NCI-H128 (cell line): ENCODE measurements at regions not wholly inside any gene's neighbourhood (a gene's known extent, or its start where the extent isn't known, plus 50 kb on each side); places are given as distances from the start of the nearest gene placed in this dataset.

Experiments used
- DNase-seq: peaks from one replicate; lab custom pipeline; 2025; ENCODE audit not compliant: unreplicated experiment; lab: John Stamatoyannopoulos, UW

- DNase-seq: no peak
Observed at GRCh38 chr4:24248674-24249630, 335.4 kb downstream of the DHX15 start.

DNA sequence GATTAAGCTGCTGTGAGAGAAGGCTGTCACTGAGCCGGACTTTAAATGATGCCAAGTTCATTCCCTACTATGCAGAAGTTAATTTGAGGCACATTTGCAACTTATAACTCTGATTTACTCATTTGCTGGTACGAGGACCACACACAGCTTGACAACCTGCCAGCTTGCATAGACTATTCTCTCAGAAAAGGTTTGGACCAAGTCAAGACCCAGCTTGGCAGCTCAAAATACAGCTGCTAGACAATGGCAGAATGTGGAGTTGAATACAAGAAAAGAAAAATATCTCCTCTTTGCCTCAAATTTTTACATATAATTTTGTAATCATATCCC lies 338.9 kb downstream of the DHX15 start:
- DNase-seq: no peak

DNA sequence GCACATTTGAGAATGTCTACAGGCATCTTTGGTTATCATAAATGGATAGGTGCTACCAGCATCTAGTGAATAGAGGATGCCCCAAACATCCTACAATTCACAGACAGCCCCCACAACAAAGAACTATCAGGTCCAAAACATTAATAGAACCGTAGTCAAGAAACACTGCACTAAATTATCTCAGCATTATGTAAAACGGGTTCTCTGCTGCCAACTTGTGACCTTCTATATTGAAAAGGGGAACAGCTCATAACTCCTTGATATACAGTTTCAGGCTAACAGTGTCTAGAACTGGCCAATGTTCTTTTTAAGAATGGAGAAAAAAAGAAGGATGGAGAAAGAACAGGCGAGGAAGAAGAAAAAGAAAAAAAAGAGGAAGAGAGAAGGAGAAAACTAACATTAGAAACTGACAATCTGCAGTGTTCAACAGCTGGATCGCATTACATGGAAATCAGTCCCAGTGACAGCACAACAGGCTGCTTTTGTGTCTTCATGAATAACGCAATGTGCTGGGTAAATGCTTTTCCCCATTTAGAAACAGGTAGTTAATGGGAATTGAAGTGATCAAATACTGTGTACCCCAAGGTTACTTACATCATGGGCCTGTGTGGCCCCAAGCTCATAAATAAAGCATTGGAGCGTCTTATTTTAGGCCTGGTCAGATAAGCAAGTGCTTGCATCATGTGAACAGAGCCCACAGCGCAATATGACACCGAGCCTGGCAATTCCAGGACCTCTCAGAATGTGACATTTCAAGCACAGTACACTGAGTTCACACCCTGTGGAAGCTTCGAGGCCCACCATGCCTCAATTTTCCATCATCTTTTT lies 339.5 kb downstream of the DHX15 start:
- DNase-seq: no peak

DNA sequence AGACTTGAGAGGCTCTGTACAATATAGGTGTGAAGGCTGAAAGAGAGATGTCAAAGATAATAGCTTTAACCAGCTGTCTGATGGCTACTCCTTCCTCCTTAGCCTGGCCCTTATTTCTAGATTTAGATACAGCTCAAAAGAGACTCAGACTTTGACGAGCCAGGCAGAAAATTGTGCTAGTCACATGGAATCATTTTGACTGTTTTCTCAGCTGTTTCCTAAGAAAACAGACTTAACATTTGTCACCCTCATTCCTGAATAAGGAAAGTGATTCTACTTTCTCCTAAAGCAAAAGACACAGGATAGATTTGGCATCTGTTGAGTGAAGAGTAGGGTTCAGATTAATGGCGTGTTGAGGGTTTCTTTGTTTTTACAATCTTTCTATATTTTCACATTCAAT lies 340.7 kb downstream of the DHX15 start:
- no peak for DNase-seq

- DNase-seq: no peak
Observed at GRCh38 chr4:24241511-24241910, 342.8 kb downstream of the DHX15 start.

GRCh38 chr4:24240655-24241054 lies 343.7 kb downstream of the DHX15 start:
- no peak for DNase-seq

DNA sequence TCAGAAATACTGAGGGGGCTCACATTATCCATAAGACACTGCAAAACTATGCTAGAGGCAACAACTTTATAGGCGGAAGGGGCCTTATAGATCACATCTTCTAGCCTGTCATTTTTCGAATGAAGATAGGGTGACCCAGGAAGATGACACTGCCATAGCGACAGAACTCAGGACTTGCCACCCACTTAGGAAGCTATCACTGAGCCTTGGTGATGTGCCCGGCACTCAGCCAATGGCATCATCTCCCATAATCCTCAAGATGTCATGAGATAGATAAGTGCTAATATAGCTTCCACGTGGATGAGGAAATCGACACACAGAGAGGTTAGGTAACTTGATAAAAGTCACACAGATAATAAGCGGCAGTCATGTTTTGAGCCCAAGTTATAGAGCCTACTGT lies 346.6 kb downstream of the DHX15 start:
- DNase-seq: no peak

GRCh38 chr4:24236532-24236931 lies 346.7 kb upstream of the PPARGC1A start:
- no peak for DNase-seq

- no peak for DNase-seq
Observed at GRCh38 chr4:24236120-24236519, 346.3 kb upstream of the PPARGC1A start.

DNA sequence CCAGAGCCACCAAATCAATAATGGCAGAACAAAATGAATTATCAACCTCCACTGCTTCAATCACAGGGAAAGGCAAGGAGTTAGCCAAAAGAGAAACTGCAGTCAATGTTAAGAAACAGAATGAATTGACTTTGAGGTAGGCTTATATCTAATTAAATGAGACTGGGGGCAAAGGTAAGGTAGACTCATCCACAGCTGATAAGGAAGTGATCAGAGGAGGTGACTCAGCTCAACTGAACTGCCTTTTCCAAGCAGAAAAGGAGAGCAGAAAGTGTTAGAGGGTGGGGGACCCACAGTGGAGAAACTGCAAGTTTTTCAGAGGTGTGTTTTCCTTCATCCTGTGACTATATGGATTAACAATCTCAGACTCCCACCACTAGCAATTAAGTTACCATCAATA lies 345.8 kb upstream of the PPARGC1A start:
- DNase-seq: no peak

GRCh38 chr4:24234288-24234848 lies 344.5 kb upstream of the PPARGC1A start:
- DNase-seq: no peak

GRCh38 chr4:24230955-24231354 lies 341.1 kb upstream of the PPARGC1A start:
- DNase-seq: no peak

DNA sequence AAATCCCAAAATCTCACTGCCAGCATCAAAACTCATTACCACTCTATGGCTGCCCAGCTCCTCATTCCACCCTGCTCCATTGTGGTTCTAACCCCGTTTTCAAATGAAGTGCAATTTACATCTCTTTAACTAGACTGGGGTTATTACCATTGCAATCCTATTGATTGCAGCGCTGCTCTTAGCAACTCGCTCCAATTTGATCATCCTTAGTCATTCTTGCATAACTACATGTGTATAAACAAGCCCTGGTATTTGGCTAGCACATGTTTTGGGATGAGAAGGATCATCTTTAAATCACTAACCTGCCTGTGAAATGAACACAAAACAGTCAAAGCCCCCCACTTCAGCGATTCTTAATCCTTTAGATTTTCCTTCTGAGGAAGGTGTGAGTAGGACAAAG lies 340.1 kb upstream of the PPARGC1A start:
- DNase-seq: no peak

DNA sequence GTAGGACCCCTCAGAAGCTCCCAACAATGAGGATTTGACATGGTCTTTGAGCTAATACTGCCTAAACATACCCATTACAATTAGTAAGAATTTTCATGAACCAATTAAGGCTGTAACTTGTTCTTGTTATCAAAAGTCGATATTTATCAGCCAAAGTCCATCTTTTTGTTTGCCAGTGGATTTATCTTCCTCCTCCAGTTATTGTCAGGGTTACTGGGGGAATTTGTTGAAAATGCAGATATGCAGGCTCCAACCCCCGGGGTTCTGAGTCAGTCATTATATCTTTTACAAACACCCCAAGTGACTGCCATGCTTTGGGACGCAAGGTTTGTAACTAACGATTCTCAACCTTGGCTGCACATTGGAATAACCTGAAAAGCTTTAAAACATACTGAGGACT lies 338.8 kb upstream of the PPARGC1A start:
- no peak for DNase-seq

DNA sequence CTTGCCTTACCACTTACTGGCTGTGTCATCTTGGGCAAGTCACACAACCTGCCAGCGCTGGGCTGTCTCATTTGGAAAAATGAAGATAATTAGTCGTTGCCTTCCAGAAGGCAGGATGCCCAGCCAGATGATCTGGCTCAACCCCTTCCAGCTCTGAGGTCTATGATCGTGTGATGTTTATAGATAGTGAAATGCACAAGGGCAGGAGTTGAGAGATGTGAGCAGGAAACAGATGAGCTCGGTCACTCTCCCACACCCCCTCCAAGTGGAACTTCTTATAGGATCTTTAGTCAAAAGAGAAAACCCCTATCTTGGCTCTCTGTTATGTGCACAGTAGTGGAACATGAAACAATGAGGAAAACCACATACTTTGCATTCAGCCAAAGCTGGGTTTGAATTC lies 336.8 kb upstream of the PPARGC1A start:
- no peak for DNase-seq

GRCh38 chr4:24226023-24226422 lies 336.2 kb upstream of the PPARGC1A start:
- DNase-seq: no peak

DNA sequence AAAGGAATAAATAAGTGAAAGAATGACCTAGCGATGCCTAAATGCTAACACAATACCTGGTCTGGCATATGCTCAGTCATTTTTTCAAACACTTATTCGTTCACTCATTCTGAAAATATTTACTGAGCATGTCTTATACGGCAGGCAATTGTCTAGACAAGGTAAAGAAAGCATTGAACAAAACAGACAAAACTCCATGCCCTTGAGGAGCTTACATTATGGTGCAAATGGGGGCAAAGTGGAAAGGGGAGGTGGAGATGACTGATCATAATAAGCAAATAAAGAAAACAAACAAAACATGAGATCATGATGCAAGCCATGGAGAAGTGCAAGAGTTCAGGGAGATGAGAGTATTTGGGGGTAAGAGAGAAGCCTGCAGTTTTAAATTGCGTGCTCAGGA lies 334.6 kb upstream of the PPARGC1A start:
- DNase-seq: no peak

- no peak for DNase-seq
Observed at GRCh38 chr4:24219209-24219608, 329.4 kb upstream of the PPARGC1A start.

DNA sequence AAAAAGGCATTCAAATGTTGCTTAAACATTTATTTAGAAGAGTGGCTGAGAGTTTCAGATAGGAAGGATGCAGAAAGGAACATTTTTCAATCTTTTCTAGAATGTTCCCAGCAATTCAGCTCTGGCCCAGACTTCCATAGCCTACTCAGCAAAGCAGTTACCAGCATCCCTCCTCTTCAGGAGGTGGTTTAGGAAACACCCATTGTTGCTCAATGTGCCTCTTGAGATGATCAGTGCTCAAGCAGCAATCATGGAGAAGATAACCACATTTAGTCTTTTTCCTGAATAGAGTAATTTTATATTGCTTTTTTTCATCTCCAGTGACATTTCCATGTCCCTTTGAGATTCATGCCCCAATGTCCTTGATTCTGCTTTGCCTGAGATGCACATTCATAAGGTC lies 328.7 kb upstream of the PPARGC1A start:
- no peak for DNase-seq

GRCh38 chr4:24214796-24215195 lies 324.9 kb upstream of the PPARGC1A start:
- no peak for DNase-seq

DNA sequence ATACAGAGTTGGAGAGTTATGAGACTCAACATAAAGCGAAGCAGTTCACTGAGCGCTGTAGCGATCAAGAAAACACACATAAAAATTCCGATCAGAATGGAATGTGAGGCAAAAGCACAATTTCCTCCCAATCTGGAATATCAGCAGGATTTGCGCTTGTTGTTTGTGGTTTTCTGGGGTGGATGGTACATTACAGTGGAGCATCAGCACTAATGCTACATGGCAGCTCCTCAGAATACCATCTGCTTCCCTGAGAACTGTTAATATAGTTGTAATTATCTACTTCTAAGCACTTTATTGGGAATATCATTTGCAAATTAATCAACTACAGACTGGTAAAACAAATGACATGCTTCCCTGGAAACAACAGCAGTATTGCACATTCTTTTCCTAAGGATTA lies 324.1 kb upstream of the PPARGC1A start:
- DNase-seq: no peak

DNA sequence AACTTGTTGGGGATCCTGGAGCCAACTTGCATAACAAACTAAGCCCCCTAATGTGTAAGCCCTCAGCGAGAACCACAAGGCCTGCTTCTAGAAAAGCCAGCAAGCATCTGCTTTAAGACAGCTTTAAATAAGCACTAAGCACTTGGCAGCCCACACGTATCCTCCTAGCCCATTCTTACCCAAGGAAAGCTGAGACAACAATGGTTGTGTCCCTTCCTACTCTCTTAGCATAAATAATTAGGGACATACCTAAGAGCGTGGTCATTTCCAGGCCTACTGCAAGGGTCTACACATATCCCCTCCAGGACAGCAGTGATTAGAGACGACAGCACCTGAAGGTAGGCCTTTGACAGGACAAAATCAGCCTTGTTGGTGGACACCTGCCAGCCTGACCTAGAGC lies 322.8 kb upstream of the PPARGC1A start:
- no peak for DNase-seq
